Activated CD4-positive, CD25-positive, alpha-beta regulatory T cell (primary cell): ENCODE measurements at regions not wholly inside any gene's neighbourhood (a gene's known extent, or its start where the extent isn't known, plus 50 kb on each side); places are given as distances from the start of the nearest gene placed in this dataset.

Experiments
- DNase-seq, 4 experiments: peaks; one replicate each; lab custom pipeline; 2025; lab: John Stamatoyannopoulos, UW

GRCh38 chr10:10852464-10852863, 165.2 kb upstream of the CELF2 start:
- no peak for DNase-seq

GRCh38 chr10:10853954-10854353, 163.7 kb upstream of the CELF2 start:
- DNase-seq: no peak

- DNase-seq: no peak
Observed at GRCh38 chr10:10854725-10855124, 162.9 kb upstream of the CELF2 start.

GRCh38 chr10:10855151-10855581, 162.5 kb upstream of the CELF2 start:
- no peak for DNase-seq

- no peak for DNase-seq
Observed at GRCh38 chr10:10860455-10860976, 157.2 kb upstream of the CELF2 start.

GRCh38 chr10:10865303-10865702, 152.4 kb upstream of the CELF2 start:
- no peak for DNase-seq

- no peak for DNase-seq
Observed at GRCh38 chr10:10865913-10866312, 151.8 kb upstream of the CELF2 start.

GRCh38 chr10:10869592-10869991, 148.1 kb upstream of the CELF2 start:
- no peak for DNase-seq

GRCh38 chr10:10870523-10871241, 147.0 kb upstream of the CELF2 start:
- DNase-seq: no peak

- no peak for DNase-seq
Observed at GRCh38 chr10:10871352-10871751, 146.3 kb upstream of the CELF2 start.

- DNase-seq: no peak
Observed at GRCh38 chr10:10872035-10872673, 145.5 kb upstream of the CELF2 start.

GRCh38 chr10:10872764-10873163, 144.9 kb upstream of the CELF2 start:
- DNase-seq: no peak

GRCh38 chr10:10873289-10873688, 144.4 kb upstream of the CELF2 start:
- no peak for DNase-seq

GRCh38 chr10:10873915-10874314, 143.8 kb upstream of the CELF2 start:
- DNase-seq: no peak

- DNase-seq: no peak
Observed at GRCh38 chr10:10878963-10879362, 138.7 kb upstream of the CELF2 start.

GRCh38 chr10:10881117-10881813, 136.4 kb upstream of the CELF2 start:
- DNase-seq: no peak

GRCh38 chr10:10883737-10884136, 133.9 kb upstream of the CELF2 start:
- DNase-seq: no peak

- DNase-seq: no peak
Observed at GRCh38 chr10:10886861-10887531, 130.7 kb upstream of the CELF2 start.

GRCh38 chr10:10891124-10892082, 126.3 kb upstream of the CELF2 start:
- no peak for DNase-seq

GRCh38 chr10:10892290-10892875, 125.3 kb upstream of the CELF2 start:
- no peak for DNase-seq

- no peak for DNase-seq
Observed at GRCh38 chr10:10897400-10897799, 120.3 kb upstream of the CELF2 start.
